Pancreas (tissue), 10 donors: ENCODE measurements at regions not wholly inside any gene's neighbourhood (a gene's known extent, or its start where the extent isn't known, plus 50 kb on each side); places are given as distances from the start of the nearest gene placed in this dataset.

ENCODE experiments used
- ATAC-seq, 4 donors: fragments of 200-7000 bp; cut with Tn5 transposase; one replicate each; pipeline versions ENCODE4 v1.8.0 to v1.9.1; 2020; ENCODE audit warnings: mild to moderate bottlenecking in 4 of 4, moderate library complexity in 4 of 4
- DNase-seq, 6 donors: peaks; one replicate each; pipeline ENCODE4 v3.0.0-alpha.2; 2020
- FAIRE-seq: peaks from 2 replicates; lab custom pipeline; 2012; peaks lifted over from hg19 to GRCh38; lab: Jason Lieb, UNC
- H3K27ac ChIP-seq, 4 donors: fragments of 200-600 bp; sonication (generic); 1 replicate in 3 of 4; 2 replicates in 1 of 4; pipeline versions ENCODE4 v1.5.0 to v1.8.0; 2020
- H3K27me3 ChIP-seq, 4 donors: fragments of 200-600 bp; one replicate each; pipeline ENCODE4 v1.8.0; 2021
- H3K36me3 ChIP-seq, 3 donors: fragments of 200-600 bp; sonication (generic) in 1 of 3; one replicate each; pipeline versions ENCODE4 v1.5.0 to v1.8.0; 2020 to 2021
- H3K4me1 ChIP-seq, 3 donors: fragments of 200-600 bp; one replicate each; pipeline ENCODE4 v1.8.0; 2021
- H3K4me3 ChIP-seq, 4 donors: fragments of 200-600 bp; sonication (generic) in 2 of 4; one replicate each; pipeline versions ENCODE4 v1.5.0 to v1.8.0; 2020 to 2021
- H3K9me3 ChIP-seq, 4 donors: fragments of 200-600 bp; one replicate each; pipeline ENCODE4 v1.8.0; 2021
- CTCF ChIP-seq, 4 donors: fragments of 200-600 bp; sonication (generic) in 3 of 4; IDR thresholded peaks; one replicate each; pipeline versions ENCODE4 v1.5.0 to v1.8.0; 2021; ENCODE audit warnings: antibody characterized with exemption in 4 of 4
- WGBS, 2 donors: extraction: QIAGEN DNeasy Blood & Tissue Kit; methylation state at CpG; one replicate each; pipeline ENCODE4 v1.1.7; 2013; 5-methylcytosine and 5-hydroxymethylcytosine counted together
- intact Hi-C, 3 donors: fragments of 100-400 bp; cut with DNase I; formaldehyde crosslinking; loops; one replicate each; pipeline versions ENCODE4 v1.11.1 to v1.14.2; 2022
- donor health status: healthy with polysubstance abuse.
- donor health status: DM: no; HTN: no; CAD: no; lungs with moderate emphysema.
- donor health status: DM: no; HTN: no; CAD: no.
- donor health status: control.
- donor health status: control.
- donor health status: Bipolar disorder and iron deficiency.
- donor health status: DM: yes; HTN: yes; CAD: no.
- donor health status: DM: no; HTN: no; CAD: no.
- donor health status: DM: no; HTN: no; CAD: no.
- donor health status: DM: yes; HTN: yes; CAD: no.

DNA sequence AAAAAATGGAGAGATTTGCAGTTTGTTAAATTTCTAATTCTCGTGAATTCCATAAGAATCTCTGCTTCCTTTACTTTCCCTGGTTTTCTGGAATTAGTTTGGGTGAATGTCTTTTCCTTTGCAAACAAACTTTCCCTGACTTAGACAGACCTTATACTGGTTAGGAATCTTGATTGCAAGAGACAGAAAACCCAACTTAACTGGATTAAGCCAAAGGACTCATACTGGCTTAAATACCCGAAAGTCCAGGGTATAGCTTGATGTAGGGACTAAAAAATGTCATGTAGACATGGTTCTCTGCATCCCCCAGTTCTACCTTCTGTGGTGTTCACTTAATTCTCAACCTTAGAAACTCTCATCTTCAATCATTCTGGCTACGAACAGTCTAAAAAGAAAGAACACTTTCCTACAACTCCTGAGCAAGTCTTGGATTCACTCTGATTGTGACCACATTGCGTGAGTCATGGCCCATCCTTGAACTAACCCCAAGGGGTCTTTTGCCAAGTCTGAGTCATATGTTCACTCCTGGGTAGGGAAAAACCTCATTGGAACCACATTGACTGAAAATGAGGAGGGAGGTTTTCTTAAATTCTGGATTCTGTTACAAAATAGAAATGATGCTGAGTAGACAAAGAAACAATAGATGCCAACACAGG is 136.0 kb upstream of the DAZL start:
- Histone ChIP-seq H3K27ac (no peak overlapping the region), H3K27me3 (no peaks in the 10 kb centered on the region), H3K36me3 (no peaks in the 10 kb centered on the region), H3K9me3 (no peaks in the 10 kb centered on the region), H3K4me1 (no peaks in the 10 kb centered on the region), H3K4me3 (no peak overlapping the region)
- TF ChIP-seq CTCF (IDR thresholded peaks at IDR 0.05): no peak
- ATAC-seq (peak in 1 of 4 donors; percentile 35), FAIRE-seq (no peak), DNase-seq (no peak)
- intact Hi-C loops: no loop called here
- WGBS, 2 donors: 80 to 85% methylated on average over 4 of the region's 4 CpGs

- no peak for FAIRE-seq
Observed at GRCh38 chr3:16741890-16742289, 136.7 kb upstream of the DAZL start.

DNA sequence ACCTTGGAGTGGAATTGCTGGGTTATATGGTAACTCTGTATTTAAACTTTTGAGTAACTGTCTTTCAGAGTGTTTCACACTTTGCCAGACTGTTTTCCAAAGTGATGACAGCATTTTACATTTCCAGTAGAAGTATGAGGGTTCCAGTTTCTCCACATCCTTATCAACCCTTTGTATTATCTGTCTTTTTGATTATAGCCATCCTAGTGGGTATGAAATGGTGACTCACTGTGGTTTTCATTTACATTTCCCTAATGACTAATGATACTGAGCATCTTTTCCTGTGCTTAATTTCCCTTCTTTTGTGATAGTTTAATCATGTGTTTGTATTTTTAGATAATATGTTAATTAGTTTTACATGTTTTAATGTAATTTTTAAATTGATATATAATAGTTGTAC is 138.1 kb upstream of the DAZL start:
- FAIRE-seq (peak; percentile 26), DNase-seq (no peak), ATAC-seq (no peak)
- Histone ChIP-seq H3K9me3 (no peaks in the 10 kb centered on the region), H3K4me3 (no peak overlapping the region), H3K4me1 (no peaks in the 10 kb centered on the region), H3K27me3 (no peaks in the 10 kb centered on the region), H3K36me3 (no peaks in the 10 kb centered on the region), H3K27ac (no peak overlapping the region)
- TF ChIP-seq CTCF (IDR thresholded peaks at IDR 0.05): no peak
- intact Hi-C loops: no loop called here

More at GRCh38 chr3:16741890-16742289, 136.7 kb upstream of the DAZL start:
- Histone ChIP-seq H3K36me3 (no peaks in the 10 kb centered on the region), H3K4me1 (no peaks in the 10 kb centered on the region), H3K9me3 (no peaks in the 10 kb centered on the region), H3K4me3 (no peak overlapping the region), H3K27me3 (no peaks in the 10 kb centered on the region), H3K27ac (no peak overlapping the region)
- TF ChIP-seq CTCF (IDR thresholded peaks at IDR 0.05): no peak
- 75 to 84% methylated on average over 4 of the region's 4 CpGs for WGBS, 2 donors
- intact Hi-C loops: no loop called here
- DNase-seq (no peak), ATAC-seq (peak in 1 of 4 donors; percentile 52)

DNA sequence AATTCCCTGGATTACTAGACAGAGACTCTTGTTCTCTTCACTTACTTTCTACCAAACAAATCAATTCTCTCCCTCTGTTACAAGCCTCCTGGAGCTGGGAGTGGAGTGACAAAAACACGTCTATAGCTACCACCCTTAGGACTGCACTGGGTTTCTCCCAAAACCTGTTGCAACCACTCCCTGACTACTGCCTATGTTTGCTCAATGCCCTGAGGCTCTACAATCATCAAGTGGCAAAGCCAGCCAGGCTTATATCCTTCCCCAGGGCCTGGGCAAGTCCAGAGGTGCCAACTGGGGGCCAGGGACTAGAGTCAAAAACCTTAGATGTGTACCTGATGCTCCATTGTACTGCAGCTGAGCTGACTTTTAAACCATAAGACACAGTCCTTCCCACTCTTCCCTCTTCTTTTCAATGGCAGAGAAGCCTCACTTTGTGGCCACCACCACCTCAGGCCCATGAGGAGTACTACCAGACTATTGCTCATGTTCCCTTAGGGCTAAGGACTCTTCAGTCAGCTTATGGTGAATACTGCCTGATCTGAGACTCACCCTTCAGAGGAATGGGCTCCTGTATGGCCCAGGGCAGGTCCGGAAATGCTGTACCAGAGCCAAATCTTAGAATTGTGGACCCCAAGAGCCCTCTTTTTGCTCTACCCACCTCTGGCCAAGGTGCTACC is 125.4 kb upstream of the PLCL2 start:
- intact Hi-C loops: no loop called here
- no peak overlapping the region for H3K4me3 ChIP-seq

More for the DNA sequence above, 125.4 kb upstream of the PLCL2 start:
- Histone ChIP-seq H3K27ac (no peak overlapping the region), H3K36me3 (no peaks in the 10 kb centered on the region), H3K9me3 (no peaks in the 10 kb centered on the region), H3K27me3 (no peaks in the 10 kb centered on the region), H3K4me1 (no peaks in the 10 kb centered on the region)
- WGBS, 2 donors: 66 to 81% methylated on average over 2 of the region's 2 CpGs
- DNase-seq (no peak), ATAC-seq (no peak), FAIRE-seq (no peak)
- TF ChIP-seq CTCF (IDR thresholded peaks at IDR 0.05): no peak
